HepG2 (cell line): ENCODE measurements at regions not wholly inside any gene's neighbourhood (a gene's known extent, or its start where the extent isn't known, plus 50 kb on each side); places are given as distances from the start of the nearest gene placed in this dataset.

Experiments
- CHCHD3 ChIP-seq: sonication (generic); formaldehyde crosslinking; IDR thresholded peaks from 2 replicates; pipeline ENCODE4 v1.8.0; 2022; ENCODE audit warnings: mild to moderate bottlenecking, missing genetic modification reagents, moderate library complexity
- E2F2 ChIP-seq: sonication (generic); formaldehyde crosslinking; IDR thresholded peaks from 2 replicates; pipeline ENCODE4 v1.4.0; 2020; ENCODE audit warnings: missing genetic modification reagents, borderline replicate concordance
- MTA3 ChIP-seq: sonication (generic); formaldehyde crosslinking; IDR thresholded peaks from 2 replicates; pipeline ENCODE4 v1.4.0; 2020; ENCODE audit warnings: missing genetic modification reagents
- ZFX ChIP-seq: sonication (generic); formaldehyde crosslinking; IDR thresholded peaks from 2 replicates; pipeline ENCODE4 v1.4.0; 2020; ENCODE audit warnings: mild to moderate bottlenecking, low read depth, missing genetic modification reagents, moderate library complexity
- ZNF431 ChIP-seq: sonication (generic); formaldehyde crosslinking; IDR thresholded peaks from 2 replicates; pipeline ENCODE4 v1.9.0; 2022; ENCODE audit warnings: missing genetic modification reagents, low read depth, mild to moderate bottlenecking, borderline replicate concordance
- ZNF703 ChIP-seq: sonication (generic); formaldehyde crosslinking; IDR thresholded peaks from 2 replicates; pipeline ENCODE4 v1.5.1; 2020; ENCODE audit warnings: missing genetic modification reagents, mild to moderate bottlenecking, moderate library complexity, borderline replicate concordance
- TF ChIP-seq, protein P1 (sequence below): sonication (generic); formaldehyde crosslinking; IDR thresholded peaks from 2 replicates; pipeline ENCODE4 v1.4.0; 2020; ENCODE audit warnings: mild to moderate bottlenecking, missing genetic modification reagents
- TF ChIP-seq, protein P2 (sequence below): sonication (generic); formaldehyde crosslinking; IDR thresholded peaks from 2 replicates; pipeline ENCODE4 v1.4.0; 2020; ENCODE audit warnings: missing genetic modification reagents
- TF ChIP-seq, protein P3 (sequence below): sonication (generic); formaldehyde crosslinking; IDR thresholded peaks from 2 replicates; pipeline ENCODE4 v1.4.0; 2020; ENCODE audit warnings: missing genetic modification reagents
- TF ChIP-seq, protein P4 (sequence below): sonication (generic); formaldehyde crosslinking; IDR thresholded peaks from 2 replicates; pipeline ENCODE4 v1.4.0; 2020; ENCODE audit warnings: missing genetic modification reagents

DNA sequence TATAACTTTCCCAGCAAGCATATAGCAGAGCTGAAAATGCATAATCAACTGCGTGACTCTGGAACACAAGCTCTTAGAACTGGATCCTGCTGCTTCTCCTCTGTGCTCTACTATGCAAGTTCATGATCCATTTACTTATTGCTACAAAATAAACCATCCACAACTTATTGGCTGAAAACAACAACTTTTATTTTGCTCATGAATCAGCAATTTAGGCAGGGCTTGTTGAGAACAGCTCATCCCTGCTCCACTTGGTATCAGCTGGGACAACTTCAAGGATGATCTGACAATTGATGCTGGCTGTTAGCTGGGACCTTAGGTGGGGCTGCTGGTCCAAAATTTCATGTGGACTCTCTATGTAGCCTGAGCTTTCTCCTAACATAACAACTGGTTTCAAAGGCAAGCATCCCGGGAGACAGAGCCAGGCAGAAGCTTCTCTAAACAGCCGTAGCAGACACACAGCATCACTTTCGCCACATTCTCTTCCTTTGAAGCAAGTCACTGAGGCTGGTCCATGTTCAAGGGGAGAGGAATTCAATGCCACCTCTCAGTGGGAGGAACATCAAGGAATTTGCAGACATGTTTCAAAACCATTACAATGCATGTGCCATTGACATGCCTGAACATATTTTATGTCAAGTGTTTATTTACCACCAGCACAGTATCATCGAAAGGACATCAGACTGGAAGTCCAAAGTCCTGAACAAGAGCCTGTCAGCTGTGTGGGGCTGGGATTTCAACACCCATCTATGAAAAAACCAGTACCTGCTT, 153.1 kb upstream of the PKDCC start (continued):
- TF ChIP-seq E2F2 (CRISPR knock-in tag) (no peak), ZNF431 (CRISPR knock-in tag) (no peak), ZNF703 (CRISPR knock-in tag) (no peak), MTA3 (CRISPR knock-in tag) (no peak), ZFX (CRISPR knock-in tag) (no peak), CHCHD3 (CRISPR knock-in tag) (no peak)
- TF ChIP-seq, protein P1, sequence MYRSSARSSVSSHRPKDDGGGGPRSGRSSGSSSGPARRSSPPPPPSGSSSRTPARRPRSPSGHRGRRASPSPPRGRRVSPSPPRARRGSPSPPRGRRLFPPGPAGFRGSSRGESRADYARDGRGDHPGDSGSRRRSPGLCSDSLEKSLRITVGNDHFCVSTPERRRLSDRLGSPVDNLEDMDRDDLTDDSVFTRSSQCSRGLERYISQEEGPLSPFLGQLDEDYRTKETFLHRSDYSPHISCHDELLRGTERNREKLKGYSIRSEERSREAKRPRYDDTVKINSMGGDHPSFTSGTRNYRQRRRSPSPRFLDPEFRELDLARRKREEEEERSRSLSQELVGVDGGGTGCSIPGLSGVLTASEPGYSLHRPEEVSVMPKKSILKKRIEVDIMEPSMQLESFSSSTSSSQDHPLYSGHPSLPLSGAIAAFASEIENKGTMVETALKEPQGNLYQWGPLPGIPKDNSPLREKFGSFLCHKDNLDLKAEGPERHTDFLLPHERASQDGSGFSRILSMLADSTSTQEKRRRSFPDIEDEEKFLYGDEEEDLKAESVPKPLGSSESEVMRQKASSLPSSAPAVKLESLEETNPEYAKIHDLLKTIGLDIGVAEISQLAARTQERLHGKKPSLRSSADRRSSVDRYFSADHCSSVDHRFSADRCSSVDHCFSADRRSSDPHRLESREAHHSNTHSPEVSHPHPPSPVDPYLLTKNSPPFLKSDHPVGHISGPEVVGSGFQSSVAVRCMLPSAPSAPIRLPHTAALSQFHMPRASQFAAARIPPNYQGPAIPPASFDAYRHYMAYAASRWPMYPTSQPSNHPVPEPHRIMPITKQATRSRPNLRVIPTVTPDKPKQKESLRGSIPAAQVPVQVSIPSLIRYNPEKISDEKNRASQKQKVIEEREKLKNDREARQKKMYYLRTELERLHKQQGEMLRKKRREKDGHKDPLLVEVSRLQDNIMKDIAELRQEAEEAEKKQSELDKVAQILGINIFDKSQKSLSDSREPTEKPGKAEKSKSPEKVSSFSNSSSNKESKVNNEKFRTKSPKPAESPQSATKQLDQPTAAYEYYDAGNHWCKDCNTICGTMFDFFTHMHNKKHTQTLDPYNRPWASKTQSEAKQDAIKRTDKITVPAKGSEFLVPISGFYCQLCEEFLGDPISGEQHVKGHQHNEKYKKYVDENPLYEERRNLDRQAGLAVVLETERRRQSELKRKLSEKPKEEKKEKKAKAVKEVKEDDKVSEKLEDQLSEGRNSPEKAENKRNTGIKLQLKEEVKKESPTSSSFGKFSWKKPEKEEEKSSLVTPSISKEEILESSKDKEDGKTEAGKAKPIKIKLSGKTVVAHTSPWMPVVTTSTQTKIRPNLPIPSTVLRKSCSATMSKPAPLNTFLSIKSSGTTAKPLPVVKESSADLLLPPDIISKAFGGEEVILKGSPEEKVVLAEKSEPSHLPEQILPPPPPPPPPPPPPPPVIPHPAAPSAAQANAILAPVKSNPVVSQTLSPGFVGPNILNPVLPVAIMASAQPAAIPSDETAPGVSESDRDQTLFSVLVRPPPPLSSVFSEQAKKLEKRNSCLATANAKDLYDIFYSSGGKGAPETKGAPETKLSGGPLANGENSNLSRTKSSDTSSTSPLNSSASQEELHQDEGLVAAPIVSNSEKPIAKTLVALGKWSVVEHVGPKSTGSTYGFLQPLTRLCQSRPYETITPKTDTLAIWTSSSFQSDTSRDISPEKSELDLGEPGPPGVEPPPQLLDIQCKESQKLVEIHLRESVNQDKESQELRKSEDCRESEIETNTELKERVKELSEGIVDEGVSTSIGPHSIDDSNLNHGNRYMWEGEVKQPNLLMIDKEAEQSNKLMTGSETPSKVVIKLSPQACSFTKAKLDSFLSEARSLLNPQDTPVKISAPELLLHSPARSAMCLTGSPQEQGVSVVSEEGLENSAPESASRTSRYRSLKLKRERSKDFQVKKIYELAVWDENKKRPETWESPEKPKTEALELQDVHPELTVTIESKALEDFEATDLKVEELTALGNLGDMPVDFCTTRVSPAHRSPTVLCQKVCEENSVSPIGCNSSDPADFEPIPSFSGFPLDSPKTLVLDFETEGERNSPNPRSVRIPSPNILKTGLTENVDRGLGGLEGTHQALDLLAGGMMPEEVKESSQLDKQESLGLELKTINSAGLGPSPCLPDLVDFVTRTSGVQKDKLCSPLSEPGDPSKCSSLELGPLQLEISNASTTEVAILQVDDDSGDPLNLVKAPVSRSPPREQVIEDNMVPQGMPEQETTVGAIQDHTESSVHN (CRISPR knock-in tag), result no peak; the same call in 1 of the 2 replicates
- TF ChIP-seq, protein P2, sequence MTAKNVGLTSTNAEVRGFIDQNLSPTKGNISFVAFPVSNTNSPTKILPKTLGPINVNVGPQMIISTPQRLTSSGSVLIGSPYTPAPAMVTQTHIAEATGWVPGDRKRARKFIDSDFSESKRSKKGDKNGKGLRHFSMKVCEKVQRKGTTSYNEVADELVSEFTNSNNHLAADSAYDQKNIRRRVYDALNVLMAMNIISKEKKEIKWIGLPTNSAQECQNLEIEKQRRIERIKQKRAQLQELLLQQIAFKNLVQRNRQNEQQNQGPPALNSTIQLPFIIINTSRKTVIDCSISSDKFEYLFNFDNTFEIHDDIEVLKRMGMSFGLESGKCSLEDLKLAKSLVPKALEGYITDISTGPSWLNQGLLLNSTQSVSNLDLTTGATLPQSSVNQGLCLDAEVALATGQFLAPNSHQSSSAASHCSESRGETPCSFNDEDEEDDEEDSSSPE (CRISPR knock-in tag), result no peak
- TF ChIP-seq, protein P3, sequence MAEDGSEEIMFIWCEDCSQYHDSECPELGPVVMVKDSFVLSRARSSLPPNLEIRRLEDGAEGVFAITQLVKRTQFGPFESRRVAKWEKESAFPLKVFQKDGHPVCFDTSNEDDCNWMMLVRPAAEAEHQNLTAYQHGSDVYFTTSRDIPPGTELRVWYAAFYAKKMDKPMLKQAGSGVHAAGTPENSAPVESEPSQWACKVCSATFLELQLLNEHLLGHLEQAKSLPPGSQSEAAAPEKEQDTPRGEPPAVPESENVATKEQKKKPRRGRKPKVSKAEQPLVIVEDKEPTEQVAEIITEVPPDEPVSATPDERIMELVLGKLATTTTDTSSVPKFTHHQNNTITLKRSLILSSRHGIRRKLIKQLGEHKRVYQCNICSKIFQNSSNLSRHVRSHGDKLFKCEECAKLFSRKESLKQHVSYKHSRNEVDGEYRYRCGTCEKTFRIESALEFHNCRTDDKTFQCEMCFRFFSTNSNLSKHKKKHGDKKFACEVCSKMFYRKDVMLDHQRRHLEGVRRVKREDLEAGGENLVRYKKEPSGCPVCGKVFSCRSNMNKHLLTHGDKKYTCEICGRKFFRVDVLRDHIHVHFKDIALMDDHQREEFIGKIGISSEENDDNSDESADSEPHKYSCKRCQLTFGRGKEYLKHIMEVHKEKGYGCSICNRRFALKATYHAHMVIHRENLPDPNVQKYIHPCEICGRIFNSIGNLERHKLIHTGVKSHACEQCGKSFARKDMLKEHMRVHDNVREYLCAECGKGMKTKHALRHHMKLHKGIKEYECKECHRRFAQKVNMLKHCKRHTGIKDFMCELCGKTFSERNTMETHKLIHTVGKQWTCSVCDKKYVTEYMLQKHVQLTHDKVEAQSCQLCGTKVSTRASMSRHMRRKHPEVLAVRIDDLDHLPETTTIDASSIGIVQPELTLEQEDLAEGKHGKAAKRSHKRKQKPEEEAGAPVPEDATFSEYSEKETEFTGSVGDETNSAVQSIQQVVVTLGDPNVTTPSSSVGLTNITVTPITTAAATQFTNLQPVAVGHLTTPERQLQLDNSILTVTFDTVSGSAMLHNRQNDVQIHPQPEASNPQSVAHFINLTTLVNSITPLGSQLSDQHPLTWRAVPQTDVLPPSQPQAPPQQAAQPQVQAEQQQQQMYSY (CRISPR knock-in tag), result no peak
- TF ChIP-seq, protein P4, sequence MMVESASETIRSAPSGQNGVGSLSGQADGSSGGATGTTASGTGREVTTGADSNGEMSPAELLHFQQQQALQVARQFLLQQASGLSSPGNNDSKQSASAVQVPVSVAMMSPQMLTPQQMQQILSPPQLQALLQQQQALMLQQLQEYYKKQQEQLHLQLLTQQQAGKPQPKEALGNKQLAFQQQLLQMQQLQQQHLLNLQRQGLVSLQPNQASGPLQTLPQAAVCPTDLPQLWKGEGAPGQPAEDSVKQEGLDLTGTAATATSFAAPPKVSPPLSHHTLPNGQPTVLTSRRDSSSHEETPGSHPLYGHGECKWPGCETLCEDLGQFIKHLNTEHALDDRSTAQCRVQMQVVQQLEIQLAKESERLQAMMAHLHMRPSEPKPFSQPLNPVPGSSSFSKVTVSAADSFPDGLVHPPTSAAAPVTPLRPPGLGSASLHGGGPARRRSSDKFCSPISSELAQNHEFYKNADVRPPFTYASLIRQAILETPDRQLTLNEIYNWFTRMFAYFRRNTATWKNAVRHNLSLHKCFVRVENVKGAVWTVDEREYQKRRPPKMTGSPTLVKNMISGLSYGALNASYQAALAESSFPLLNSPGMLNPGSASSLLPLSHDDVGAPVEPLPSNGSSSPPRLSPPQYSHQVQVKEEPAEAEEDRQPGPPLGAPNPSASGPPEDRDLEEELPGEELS (CRISPR knock-in tag), result peak; percentile 62
